Left ventricle myocardium inferior (tissue), 1 donor: ENCODE measurements at regions not wholly inside any gene's neighbourhood (a gene's known extent, or its start where the extent isn't known, plus 50 kb on each side); places are given as distances from the start of the nearest gene placed in this dataset.

Experiments
- DNase-seq: peaks from one replicate; pipeline ENCODE4 v3.0.0-alpha.2; 2020
- H3K27ac ChIP-seq: fragments of 200-600 bp; replicated peaks from 2 replicates; pipeline ENCODE4 v1.8.0; 2021
- H3K27me3 ChIP-seq: fragments of 200-600 bp; 2 replicates; pipeline ENCODE4 v1.8.0; 2021; ENCODE audit warnings: low read depth
- H3K36me3 ChIP-seq: fragments of 200-600 bp; 2 replicates; pipeline ENCODE4 v1.8.0; 2021
- H3K4me1 ChIP-seq: fragments of 200-600 bp; 2 replicates; pipeline ENCODE4 v1.8.0; 2021
- H3K4me3 ChIP-seq: fragments of 200-600 bp; 2 replicates; pipeline ENCODE4 v1.8.0; 2021; ENCODE audit warnings: mild to moderate bottlenecking, moderate library complexity
- H3K9me3 ChIP-seq: fragments of 200-600 bp; replicated peaks from 2 replicates; pipeline ENCODE4 v1.8.0; 2021
- intact Hi-C: fragments of 100-400 bp; cut with micrococcal nuclease; formaldehyde crosslinking; loops from one replicate; pipeline ENCODE4 v1.11.0; 2022
- TF ChIP-seq, protein P1 (sequence below): fragments of 200-600 bp; IDR thresholded peaks from 2 replicates; pipeline ENCODE4 v1.8.0; 2021; ENCODE audit warnings: antibody characterized with exemption, mild to moderate bottlenecking, borderline replicate concordance
- donor health status: DM: no; HTN: yes; CAD: no; lungs with severe emphysema.

DNA sequence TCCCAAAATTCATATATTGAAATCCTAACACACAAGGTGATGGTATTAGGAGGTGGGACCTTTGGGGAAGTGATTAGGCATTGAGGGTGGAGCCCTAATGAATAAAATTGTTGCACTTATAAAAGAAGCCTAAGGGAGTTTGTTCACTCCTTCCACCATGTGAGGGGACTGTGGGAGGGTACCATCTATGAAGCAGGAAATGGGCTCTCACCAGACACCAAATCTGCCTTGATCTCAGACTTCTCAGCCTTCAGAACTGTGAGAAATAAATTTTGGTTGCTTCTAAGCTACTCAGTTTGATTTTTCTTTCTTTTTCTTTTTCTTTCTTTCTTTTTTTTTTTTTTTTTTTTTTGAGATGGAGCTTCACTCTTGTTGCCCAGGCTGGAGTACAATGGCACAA lies 116.2 kb upstream of the GPC3 start:
- H3K4me3 ChIP-seq: no peak overlapping the region
- intact Hi-C loops: no loop called here
- no peaks in the 10 kb centered on the region for H3K36me3 ChIP-seq
- H3K9me3 ChIP-seq: no peaks in the 10 kb centered on the region
- no peak overlapping the region for H3K27ac ChIP-seq
- no peaks in the 10 kb centered on the region for H3K4me1 ChIP-seq
- no peak for DNase-seq
- H3K27me3 ChIP-seq: no peaks in the 10 kb centered on the region
- TF ChIP-seq, protein P1, sequence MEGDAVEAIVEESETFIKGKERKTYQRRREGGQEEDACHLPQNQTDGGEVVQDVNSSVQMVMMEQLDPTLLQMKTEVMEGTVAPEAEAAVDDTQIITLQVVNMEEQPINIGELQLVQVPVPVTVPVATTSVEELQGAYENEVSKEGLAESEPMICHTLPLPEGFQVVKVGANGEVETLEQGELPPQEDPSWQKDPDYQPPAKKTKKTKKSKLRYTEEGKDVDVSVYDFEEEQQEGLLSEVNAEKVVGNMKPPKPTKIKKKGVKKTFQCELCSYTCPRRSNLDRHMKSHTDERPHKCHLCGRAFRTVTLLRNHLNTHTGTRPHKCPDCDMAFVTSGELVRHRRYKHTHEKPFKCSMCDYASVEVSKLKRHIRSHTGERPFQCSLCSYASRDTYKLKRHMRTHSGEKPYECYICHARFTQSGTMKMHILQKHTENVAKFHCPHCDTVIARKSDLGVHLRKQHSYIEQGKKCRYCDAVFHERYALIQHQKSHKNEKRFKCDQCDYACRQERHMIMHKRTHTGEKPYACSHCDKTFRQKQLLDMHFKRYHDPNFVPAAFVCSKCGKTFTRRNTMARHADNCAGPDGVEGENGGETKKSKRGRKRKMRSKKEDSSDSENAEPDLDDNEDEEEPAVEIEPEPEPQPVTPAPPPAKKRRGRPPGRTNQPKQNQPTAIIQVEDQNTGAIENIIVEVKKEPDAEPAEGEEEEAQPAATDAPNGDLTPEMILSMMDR: no peak

DNA sequence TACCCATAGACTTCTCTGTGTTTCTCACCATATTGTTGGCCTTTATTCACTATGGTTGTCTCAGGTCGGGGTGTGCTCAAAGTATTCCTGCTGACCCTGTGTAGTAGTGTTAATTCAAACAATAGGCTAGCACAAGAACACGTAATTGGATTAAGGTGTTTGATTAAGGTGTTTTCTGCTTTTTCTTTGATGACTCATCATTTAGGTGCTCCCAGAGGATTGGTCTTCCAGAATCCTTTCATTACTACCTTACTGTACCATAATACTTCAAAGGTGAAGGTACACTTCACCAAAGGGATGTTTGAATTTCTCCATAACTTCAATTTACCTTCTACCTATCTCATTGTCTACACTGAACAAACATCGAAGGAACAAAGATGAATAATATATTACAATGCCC lies 121.7 kb upstream of the CCDC160 start:
- no peak for DNase-seq
- no peak overlapping the region for H3K4me3 ChIP-seq
- H3K4me1 ChIP-seq: no peaks in the 10 kb centered on the region
- TF ChIP-seq, protein P1: no peak
- H3K36me3 ChIP-seq: no peaks in the 10 kb centered on the region
- H3K27ac ChIP-seq: no peak overlapping the region
- intact Hi-C loops: no loop called here
- H3K9me3 ChIP-seq: no peaks in the 10 kb centered on the region
- no peaks in the 10 kb centered on the region for H3K27me3 ChIP-seq

DNA sequence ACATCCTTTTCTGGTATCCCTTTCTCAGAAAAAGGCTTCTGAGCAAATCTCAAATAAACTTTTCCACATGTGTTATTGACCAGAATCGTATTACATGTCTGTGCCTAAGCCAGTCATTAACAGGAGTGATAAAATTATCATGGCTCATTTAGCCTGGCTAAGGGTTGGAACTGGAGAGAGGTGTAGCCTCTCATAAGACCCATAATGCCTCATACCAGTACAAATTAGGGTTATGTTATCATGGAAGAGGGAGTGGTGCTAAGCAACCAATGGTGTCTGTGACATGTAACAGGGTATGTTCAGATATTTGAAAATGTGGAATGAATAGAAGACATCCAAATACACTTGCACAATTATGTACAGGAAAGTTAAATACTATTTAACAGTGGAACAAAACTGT lies 99.6 kb upstream of the CCDC160 start:
- no peak for DNase-seq
- Histone ChIP-seq H3K4me3 (no peak overlapping the region), H3K9me3 (no peaks in the 10 kb centered on the region), H3K4me1 (no peaks in the 10 kb centered on the region), H3K27me3 (no peaks in the 10 kb centered on the region), H3K27ac (no peak overlapping the region), H3K36me3 (no peaks in the 10 kb centered on the region)
- intact Hi-C loops: no loop called here
- TF ChIP-seq, protein P1: no peak

DNA sequence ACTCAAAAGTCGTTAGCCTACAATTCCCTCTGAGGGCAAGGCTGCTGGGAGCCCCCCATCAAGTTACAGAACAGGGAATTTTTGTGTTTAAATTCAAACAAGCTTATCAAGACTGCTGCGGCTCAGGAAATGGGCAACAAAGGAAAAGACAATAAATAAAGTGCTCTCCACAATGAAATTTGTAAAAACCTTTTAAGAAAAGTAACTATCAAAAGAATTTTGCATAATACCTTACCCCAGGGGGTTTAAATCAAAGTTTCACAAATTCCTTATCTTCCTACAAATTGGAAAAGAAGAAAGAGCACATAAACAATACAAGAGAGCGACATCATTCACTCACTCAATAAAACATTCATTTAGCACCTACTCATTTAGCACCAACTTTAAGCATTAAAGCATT lies 97.9 kb upstream of the CCDC160 start:
- no peak overlapping the region for H3K27ac ChIP-seq
- H3K9me3 ChIP-seq: no peaks in the 10 kb centered on the region
- H3K27me3 ChIP-seq: no peaks in the 10 kb centered on the region
- intact Hi-C loops: no loop called here
- TF ChIP-seq, protein P1: no peak
- H3K4me1 ChIP-seq: no peaks in the 10 kb centered on the region
- no peak overlapping the region for H3K4me3 ChIP-seq
- no peak for DNase-seq
- H3K36me3 ChIP-seq: no peaks in the 10 kb centered on the region

GRCh38 chrX:134144231-134144630 lies 92.8 kb upstream of the CCDC160 start:
- Histone ChIP-seq H3K27ac (no peak overlapping the region), H3K36me3 (no peaks in the 10 kb centered on the region), H3K27me3 (no peaks in the 10 kb centered on the region), H3K4me3 (no peak overlapping the region), H3K9me3 (no peaks in the 10 kb centered on the region), H3K4me1 (no peaks in the 10 kb centered on the region)
- DNase-seq: no peak
- intact Hi-C loops: no loop called here
- TF ChIP-seq, protein P1: peak; percentile 17

DNA sequence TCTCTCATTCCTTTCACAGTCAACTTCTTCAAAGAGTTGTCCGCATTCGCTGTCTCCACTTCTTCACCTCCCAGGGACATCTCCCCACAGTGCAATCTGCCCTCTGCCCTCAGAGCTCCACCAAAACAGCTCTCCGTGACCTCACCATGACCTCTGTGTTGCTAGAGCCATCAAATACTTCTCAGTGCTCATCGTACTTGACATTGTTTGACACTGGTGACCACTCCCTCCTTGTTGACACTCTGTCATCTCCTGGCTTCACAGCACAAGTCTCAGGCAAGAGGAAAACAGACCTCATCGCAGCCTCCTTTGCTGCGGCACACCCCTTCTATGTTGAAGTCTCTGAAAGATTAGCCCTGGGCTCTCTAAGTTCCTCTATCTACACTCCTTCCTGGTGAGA lies 90.5 kb upstream of the CCDC160 start:
- TF ChIP-seq, protein P1: no peak
- no peak for DNase-seq
- intact Hi-C loops: no loop called here
- Histone ChIP-seq H3K9me3 (no peaks in the 10 kb centered on the region), H3K27ac (no peak overlapping the region), H3K4me1 (no peaks in the 10 kb centered on the region), H3K36me3 (no peaks in the 10 kb centered on the region), H3K27me3 (no peaks in the 10 kb centered on the region), H3K4me3 (no peak overlapping the region)
